Effector memory CD8-positive, alpha-beta T cell (primary cell): ENCODE measurements at regions not wholly inside any gene's neighbourhood (a gene's known extent, or its start where the extent isn't known, plus 50 kb on each side); places are given as distances from the start of the nearest gene placed in this dataset.

Experiments
- ATAC-seq: fragments of 150-1000 bp; cut with Tn5 transposase; replicated peaks from 2 replicates; pipeline ENCODE4 v1.10.0; 2021; ENCODE audit warnings: mild to moderate bottlenecking, moderate library complexity
- DNase-seq, 3 experiments: peaks; one replicate each; pipeline ENCODE4 v3.0.0; 2021
- H3K27ac Mint-ChIP-seq, 2 donors: one replicate each; pipeline ENCODE4 v1.8.0; 2022; ENCODE audit warnings: mild to moderate bottlenecking in 2 of 2, mixed read lengths in 2 of 2, moderate library complexity in 2 of 2
- H3K27me3 Mint-ChIP-seq, 2 donors: one replicate each; pipeline ENCODE4 v1.8.0; 2022; ENCODE audit warnings: mixed read lengths in 2 of 2
- H3K36me3 Mint-ChIP-seq: one replicate; pipeline ENCODE4 v1.8.0; 2022; ENCODE audit warnings: mild to moderate bottlenecking, moderate library complexity, mixed read lengths; ENCODE audit not compliant: insufficient read depth
- H3K4me1 Mint-ChIP-seq, 2 donors: one replicate each; pipeline ENCODE4 v1.8.0; 2022; ENCODE audit warnings: low read depth in 2 of 2, mixed read lengths in 2 of 2
- H3K4me3 Mint-ChIP-seq, 2 donors: one replicate each; pipeline ENCODE4 v1.8.0; 2022; ENCODE audit warnings: mild to moderate bottlenecking in 2 of 2, mixed read lengths in 2 of 2, moderate library complexity in 2 of 2
- H3K9me3 Mint-ChIP-seq, 2 donors: one replicate each; pipeline ENCODE4 v1.8.0; 2022; ENCODE audit warnings: mixed read lengths in 2 of 2

- Mint-ChIP-seq H3K36me3 (no peaks in the 10 kb centered on the region), H3K4me1 (peaks cover 38 to 50% of the 10 kb centered on the region in 2 donors), H3K9me3 (no peaks in the 10 kb centered on the region), H3K27ac (peak overlapping the region; percentile 90 to 97), H3K4me3 (no peak overlapping the region), H3K27me3 (no peaks in the 10 kb centered on the region)
- no peak for DNase-seq
- ATAC-seq: no peak
These were observed 253.1 kb upstream of the FGGY start for GRCh38 chr1:59043796-59044195.

- no peaks in the 10 kb centered on the region for H3K27me3 Mint-ChIP-seq
- no peaks in the 10 kb centered on the region for H3K9me3 Mint-ChIP-seq
- no peaks in the 10 kb centered on the region for H3K36me3 Mint-ChIP-seq
- ATAC-seq (peak; percentile 45), DNase-seq (no peak)
- H3K27ac Mint-ChIP-seq: peak overlapping the region; percentile 90 to 97
- H3K4me1 Mint-ChIP-seq: peaks cover 38 to 50% of the 10 kb centered on the region in 2 donors
- H3K4me3 Mint-ChIP-seq: peak overlapping the region; percentile 74
These were observed 252.3 kb upstream of the FGGY start for GRCh38 chr1:59044535-59045121.

GRCh38 chr1:59045137-59045536, 251.8 kb upstream of the FGGY start:
- peak overlapping the region; percentile 74 for H3K4me3 Mint-ChIP-seq
- peak overlapping the region; percentile 90 to 97 for H3K27ac Mint-ChIP-seq
- H3K4me1 Mint-ChIP-seq: peaks cover 38 to 50% of the 10 kb centered on the region in 2 donors
- DNase-seq (no peak), ATAC-seq (peak; percentile 24)
- H3K9me3 Mint-ChIP-seq: no peaks in the 10 kb centered on the region
- no peaks in the 10 kb centered on the region for H3K27me3 Mint-ChIP-seq
- H3K36me3 Mint-ChIP-seq: no peaks in the 10 kb centered on the region

GRCh38 chr1:59045636-59046035, 251.3 kb upstream of the FGGY start:
- no peak for ATAC-seq
- peaks cover 38 to 50% of the 10 kb centered on the region in 2 donors for H3K4me1 Mint-ChIP-seq

GRCh38 chr1:59046134-59046533, 250.8 kb upstream of the FGGY start:
- ATAC-seq (no peak), DNase-seq (no peak)
- Mint-ChIP-seq H3K36me3 (no peaks in the 10 kb centered on the region), H3K4me1 (peaks cover 38 to 50% of the 10 kb centered on the region in 2 donors), H3K4me3 (peak overlapping the region; percentile 74), H3K27ac (peak overlapping the region; percentile 90 to 97), H3K9me3 (no peaks in the 10 kb centered on the region), H3K27me3 (no peaks in the 10 kb centered on the region)

More at GRCh38 chr1:59045636-59046035, 251.3 kb upstream of the FGGY start:
- Mint-ChIP-seq H3K36me3 (no peaks in the 10 kb centered on the region), H3K4me3 (peak overlapping the region; percentile 74), H3K27me3 (no peaks in the 10 kb centered on the region), H3K9me3 (no peaks in the 10 kb centered on the region), H3K27ac (peak overlapping the region; percentile 90 to 97)
- DNase-seq: no peak

GRCh38 chr1:59046730-59047157, 250.2 kb upstream of the FGGY start:
- H3K4me1 Mint-ChIP-seq: peaks cover 35 to 48% of the 10 kb centered on the region in 2 donors
- peak overlapping the region; percentile 90 to 97 for H3K27ac Mint-ChIP-seq
- ATAC-seq: peak; percentile 87
- H3K4me3 Mint-ChIP-seq: peak overlapping the region; percentile 74
- DNase-seq: peak; percentile 25 to 42 (median 40)
- no peaks in the 10 kb centered on the region for H3K27me3 Mint-ChIP-seq
- no peaks in the 10 kb centered on the region for H3K36me3 Mint-ChIP-seq
- H3K9me3 Mint-ChIP-seq: no peaks in the 10 kb centered on the region

- DNase-seq: no peak
- Mint-ChIP-seq H3K27ac (no peak overlapping the region), H3K4me1 (peaks cover 16 to 26% of the 10 kb centered on the region in 2 donors), H3K27me3 (no peaks in the 10 kb centered on the region), H3K9me3 (no peaks in the 10 kb centered on the region), H3K36me3 (no peaks in the 10 kb centered on the region), H3K4me3 (no peak overlapping the region)
- no peak for ATAC-seq
These were observed 245.9 kb upstream of the FGGY start for GRCh38 chr1:59051007-59051406.

- H3K4me1 Mint-ChIP-seq: peaks cover 9 to 15% of the 10 kb centered on the region in 2 donors
- ATAC-seq (no peak), DNase-seq (no peak)
- H3K27ac Mint-ChIP-seq: no peak overlapping the region
- H3K9me3 Mint-ChIP-seq: no peaks in the 10 kb centered on the region
- H3K36me3 Mint-ChIP-seq: no peaks in the 10 kb centered on the region
- H3K4me3 Mint-ChIP-seq: no peak overlapping the region
- no peaks in the 10 kb centered on the region for H3K27me3 Mint-ChIP-seq
These were observed 244.7 kb upstream of the FGGY start for GRCh38 chr1:59052166-59052590.

- Mint-ChIP-seq H3K4me3 (no peak overlapping the region), H3K9me3 (no peaks in the 10 kb centered on the region), H3K36me3 (no peaks in the 10 kb centered on the region), H3K4me1 (peaks cover 0 to 5% of the 10 kb centered on the region in 2 donors), H3K27me3 (no peaks in the 10 kb centered on the region), H3K27ac (no peak overlapping the region)
- no peak for ATAC-seq
- no peak for DNase-seq
These were observed 242.7 kb upstream of the FGGY start for GRCh38 chr1:59054172-59054571.

GRCh38 chr1:59055908-59056719, 240.8 kb upstream of the FGGY start:
- H3K4me1 Mint-ChIP-seq: peaks cover 0 to 6% of the 10 kb centered on the region in 2 donors
- no peaks in the 10 kb centered on the region for H3K27me3 Mint-ChIP-seq
- H3K27ac Mint-ChIP-seq: no peak overlapping the region
- no peak overlapping the region for H3K4me3 Mint-ChIP-seq
- DNase-seq (no peak), ATAC-seq (no peak)
- no peaks in the 10 kb centered on the region for H3K9me3 Mint-ChIP-seq
- no peaks in the 10 kb centered on the region for H3K36me3 Mint-ChIP-seq

GRCh38 chr1:59057211-59057694, 239.6 kb upstream of the FGGY start:
- Mint-ChIP-seq H3K36me3 (no peaks in the 10 kb centered on the region), H3K9me3 (no peaks in the 10 kb centered on the region), H3K4me3 (no peak overlapping the region), H3K4me1 (peaks cover 4 to 10% of the 10 kb centered on the region in 2 donors), H3K27me3 (no peaks in the 10 kb centered on the region), H3K27ac (peak overlapping the region in 1 of 2 donors; percentile 18)
- ATAC-seq (no peak), DNase-seq (no peak)

GRCh38 chr1:59057796-59058195, 239.1 kb upstream of the FGGY start:
- H3K27ac Mint-ChIP-seq: peak overlapping the region; percentile 4
- no peak overlapping the region for H3K4me3 Mint-ChIP-seq
- no peaks in the 10 kb centered on the region for H3K27me3 Mint-ChIP-seq
- DNase-seq: no peak
- peaks cover 4 to 12% of the 10 kb centered on the region in 2 donors for H3K4me1 Mint-ChIP-seq
- ATAC-seq: no peak
- no peaks in the 10 kb centered on the region for H3K36me3 Mint-ChIP-seq
- H3K9me3 Mint-ChIP-seq: no peaks in the 10 kb centered on the region

GRCh38 chr1:59058665-59059439, 238.0 kb upstream of the FGGY start:
- no peak for DNase-seq
- no peak overlapping the region for H3K4me3 Mint-ChIP-seq
- ATAC-seq: no peak
- no peaks in the 10 kb centered on the region for H3K36me3 Mint-ChIP-seq
- no peaks in the 10 kb centered on the region for H3K27me3 Mint-ChIP-seq
- H3K9me3 Mint-ChIP-seq: no peaks in the 10 kb centered on the region
- H3K4me1 Mint-ChIP-seq: peaks cover 13 to 20% of the 10 kb centered on the region in 2 donors
- H3K27ac Mint-ChIP-seq: no peak overlapping the region
